CD14-positive monocyte (primary cell): ENCODE measurements at regions not wholly inside any gene's neighbourhood (a gene's known extent, or its start where the extent isn't known, plus 50 kb on each side); places are given as distances from the start of the nearest gene placed in this dataset.

Experiments used
- DNase-seq, 3 donors: peaks; one replicate each; pipeline ENCODE4 v3.0.0-alpha.2; 2011 to 2022
- H2AFZ ChIP-seq: 2 replicates; pipeline ENCODE4 v1.6.0; 2012; ENCODE audit warnings: mild to moderate bottlenecking, low read depth, low read length, inconsistent platforms; ENCODE audit not compliant: insufficient read depth, poor library complexity, severe bottlenecking
- H3K27ac ChIP-seq, 2 donors: 1 replicate in 1 of 2; 2 replicates in 1 of 2; pipeline ENCODE4 v1.5.1; 2012 to 2013; ENCODE audit warnings: low read length in 2 of 2, control low read depth in 1 of 2, inconsistent platforms in 1 of 2, low read depth in 1 of 2, mild to moderate bottlenecking in 1 of 2
- H3K27me3 ChIP-seq, 2 donors: one replicate each; pipeline versions ENCODE4 v1.6.0 to v1.6.1; 2011 to 2013; ENCODE audit warnings: low read length in 2 of 2; ENCODE audit not compliant: control insufficient read depth in 2 of 2, insufficient read depth in 2 of 2
- H3K36me3 ChIP-seq, 2 donors: replicated peaks in 1 of 2; 1 replicate in 1 of 2; 2 replicates in 1 of 2; pipeline versions ENCODE4 v1.5.1 to v1.6.1; 2012 to 2013; ENCODE audit warnings: low read length in 2 of 2, control low read depth in 1 of 2, inconsistent platforms in 1 of 2, mild to moderate bottlenecking in 1 of 2; ENCODE audit not compliant: insufficient read depth in 2 of 2, control insufficient read depth in 1 of 2
- H3K4me1 ChIP-seq, 2 donors: 1 replicate in 1 of 2; 2 replicates in 1 of 2; pipeline versions ENCODE4 v1.5.1 to v1.6.1; 2012 to 2013; ENCODE audit warnings: low read length in 2 of 2, control low read depth in 1 of 2, inconsistent platforms in 1 of 2, mild to moderate bottlenecking in 1 of 2, moderate library complexity in 1 of 2; ENCODE audit not compliant: insufficient read depth in 2 of 2, control insufficient read depth in 1 of 2
- H3K4me2 ChIP-seq: replicated peaks from 2 replicates; pipeline ENCODE3; 2012; ENCODE audit warnings: low read length, moderate library complexity, mild to moderate bottlenecking; ENCODE audit not compliant: poor library complexity, severe bottlenecking; ENCODE audit errors: extremely low read depth
- H3K4me3 ChIP-seq, 3 experiments: fragments of 200-600 bp in 1 of 3; sonication (generic) in 1 of 3; replicated peaks in 1 of 3; 1 replicate in 2 of 3; 2 replicates in 1 of 3; pipeline ENCODE4 v1.5.1; 2011 to 2013; ENCODE audit warnings: low read length in 3 of 3, mild to moderate bottlenecking in 3 of 3, control low read depth in 2 of 3, low read depth in 2 of 3, inconsistent platforms in 1 of 3, moderate library complexity in 1 of 3
- H3K79me2 ChIP-seq: 2 replicates; pipeline ENCODE4 v1.6.0; 2012; ENCODE audit warnings: mild to moderate bottlenecking, control low read depth, inconsistent platforms, low read length, moderate library complexity; ENCODE audit not compliant: insufficient read depth
- H3K9ac ChIP-seq: 2 replicates; pipeline ENCODE4 v1.6.0; 2017; ENCODE audit warnings: low read length, mild to moderate bottlenecking; ENCODE audit not compliant: insufficient read depth, poor library complexity, severe bottlenecking
- H3K9me3 ChIP-seq, 2 donors: replicated peaks in 1 of 2; 1 replicate in 1 of 2; 2 replicates in 1 of 2; pipeline versions ENCODE4 v1.5.1 to v1.6.1; 2012 to 2013; ENCODE audit warnings: low read length in 2 of 2, control low read depth in 1 of 2; ENCODE audit not compliant: control insufficient read depth in 1 of 2, insufficient read depth in 1 of 2
- H4K20me1 ChIP-seq: 2 replicates; pipeline ENCODE4 v1.6.0; 2012; ENCODE audit warnings: mild to moderate bottlenecking, low read length, control low read depth, moderate library complexity; ENCODE audit not compliant: insufficient read depth
- H3K27ac Mint-ChIP-seq, 7 donors: one replicate each; pipeline ENCODE4 v1.8.0; 2020; ENCODE audit warnings: mild to moderate bottlenecking in 7 of 7, mixed read lengths in 7 of 7, moderate library complexity in 6 of 7, inconsistent platforms in 2 of 7
- H3K27me3 Mint-ChIP-seq, 3 donors: one replicate each; pipeline ENCODE4 v1.8.0; 2021 to 2022; ENCODE audit warnings: low read depth in 3 of 3, mild to moderate bottlenecking in 3 of 3, mixed read lengths in 3 of 3, moderate library complexity in 3 of 3, inconsistent platforms in 1 of 3
- H3K36me3 Mint-ChIP-seq, 2 donors: one replicate each; pipeline ENCODE4 v1.8.0; 2020; ENCODE audit warnings: mixed read lengths in 2 of 2, inconsistent platforms in 1 of 2, mild to moderate bottlenecking in 1 of 2
- H3K4me1 Mint-ChIP-seq: one replicate; pipeline ENCODE4 v1.8.0; 2020; ENCODE audit warnings: mild to moderate bottlenecking, mixed read lengths
- H3K4me3 Mint-ChIP-seq, 2 donors: one replicate each; pipeline ENCODE4 v1.8.0; 2020; ENCODE audit warnings: mild to moderate bottlenecking in 2 of 2, mixed read lengths in 2 of 2, moderate library complexity in 1 of 2
- H3K9me3 Mint-ChIP-seq, 7 donors: one replicate each; pipeline ENCODE4 v1.8.0; 2020 to 2022; ENCODE audit warnings: mixed read lengths in 7 of 7, mild to moderate bottlenecking in 6 of 7, moderate library complexity in 6 of 7, inconsistent platforms in 2 of 7
- WGBS: methylation state at CpG from one replicate; pipeline ENCODE4 v1.1.5; 2013; ENCODE audit warnings: missing lambda C conversion rate; ENCODE audit not compliant: insufficient coverage; 5-methylcytosine and 5-hydroxymethylcytosine counted together
- intact Hi-C, 2 donors: fragments of 100-400 bp; cut with micrococcal nuclease; formaldehyde crosslinking; loops; one replicate each; pipeline versions ENCODE4 v1.15.0 to v1.15.1; 2023
- TF ChIP-seq, protein P1 (sequence below): fragments of 200-600 bp; IDR thresholded peaks from one replicate; pipeline ENCODE4 v1.8.0; 2022; ENCODE audit warnings: antibody characterized with exemption, mild to moderate bottlenecking

DNA sequence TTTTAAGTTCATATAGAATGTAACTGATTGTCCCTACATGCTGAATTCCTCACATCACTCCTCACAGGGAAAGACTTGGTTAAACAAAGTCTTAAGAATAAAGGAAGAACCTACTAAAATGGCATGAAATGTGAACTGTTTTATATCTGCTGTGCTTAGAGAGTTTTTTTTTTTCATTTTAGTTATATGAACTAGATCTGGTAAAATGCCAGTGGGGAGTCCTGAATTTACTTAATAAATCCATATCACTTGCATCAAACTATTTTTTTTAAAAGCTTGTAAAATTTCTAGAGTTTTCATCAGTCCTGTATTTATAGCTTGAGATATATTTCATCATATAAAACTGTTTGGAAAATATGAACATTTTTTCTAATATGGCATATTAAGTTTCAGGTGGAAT lies 1528.6 kb downstream of the EFNA5 start:
- H4K20me1 ChIP-seq, result no peaks in the 10 kb centered on the region
- DNase-seq, result no peak
- intact Hi-C loops, result no loop called here
- no peak overlapping the region for H3K4me2 ChIP-seq
- H3K27ac Mint-ChIP-seq, result no peak overlapping the region
- no peaks in the 10 kb centered on the region for H3K79me2 ChIP-seq
- peaks cover 0 to 5% (median 2%) of the 10 kb centered on the region in 7 donors for H3K9me3 Mint-ChIP-seq
- no peak overlapping the region for H2AFZ ChIP-seq
- H3K4me3 ChIP-seq, result no peak overlapping the region
- TF ChIP-seq, protein P1, sequence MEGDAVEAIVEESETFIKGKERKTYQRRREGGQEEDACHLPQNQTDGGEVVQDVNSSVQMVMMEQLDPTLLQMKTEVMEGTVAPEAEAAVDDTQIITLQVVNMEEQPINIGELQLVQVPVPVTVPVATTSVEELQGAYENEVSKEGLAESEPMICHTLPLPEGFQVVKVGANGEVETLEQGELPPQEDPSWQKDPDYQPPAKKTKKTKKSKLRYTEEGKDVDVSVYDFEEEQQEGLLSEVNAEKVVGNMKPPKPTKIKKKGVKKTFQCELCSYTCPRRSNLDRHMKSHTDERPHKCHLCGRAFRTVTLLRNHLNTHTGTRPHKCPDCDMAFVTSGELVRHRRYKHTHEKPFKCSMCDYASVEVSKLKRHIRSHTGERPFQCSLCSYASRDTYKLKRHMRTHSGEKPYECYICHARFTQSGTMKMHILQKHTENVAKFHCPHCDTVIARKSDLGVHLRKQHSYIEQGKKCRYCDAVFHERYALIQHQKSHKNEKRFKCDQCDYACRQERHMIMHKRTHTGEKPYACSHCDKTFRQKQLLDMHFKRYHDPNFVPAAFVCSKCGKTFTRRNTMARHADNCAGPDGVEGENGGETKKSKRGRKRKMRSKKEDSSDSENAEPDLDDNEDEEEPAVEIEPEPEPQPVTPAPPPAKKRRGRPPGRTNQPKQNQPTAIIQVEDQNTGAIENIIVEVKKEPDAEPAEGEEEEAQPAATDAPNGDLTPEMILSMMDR, result no peak
- no peaks in the 10 kb centered on the region for H3K4me1 Mint-ChIP-seq
- H3K27me3 ChIP-seq, result no peaks in the 10 kb centered on the region
- H3K27ac ChIP-seq, result no peak overlapping the region
- H3K9ac ChIP-seq, result no peak overlapping the region
- H3K4me1 ChIP-seq, result no peaks in the 10 kb centered on the region
- no peaks in the 10 kb centered on the region for H3K36me3 ChIP-seq
- no peaks in the 10 kb centered on the region for H3K36me3 Mint-ChIP-seq
- no peak overlapping the region for H3K4me3 Mint-ChIP-seq
- peaks cover 0 to 4% of the 10 kb centered on the region in 2 donors for H3K9me3 ChIP-seq
- no peaks in the 10 kb centered on the region for H3K27me3 Mint-ChIP-seq

DNA sequence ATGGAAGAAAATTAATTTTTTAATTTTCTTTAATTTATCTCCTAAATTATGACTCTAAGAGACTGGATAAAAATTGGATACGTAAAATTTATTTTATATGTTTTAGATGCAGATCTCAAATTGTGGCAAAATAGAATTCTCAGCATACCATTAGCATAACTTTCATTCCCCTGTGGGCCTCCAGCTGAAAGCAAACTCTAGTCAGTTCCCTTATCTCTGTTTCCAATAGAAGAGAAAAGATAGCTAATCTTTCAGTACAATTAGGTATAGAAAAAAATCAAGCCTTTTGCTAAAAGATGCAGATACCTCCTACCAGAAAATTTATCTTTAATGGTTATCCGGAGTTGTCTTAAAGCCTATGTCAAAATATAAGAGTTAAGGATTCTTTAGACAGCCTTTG lies 1530.6 kb downstream of the EFNA5 start:
- Mint-ChIP-seq H3K9me3 (peaks cover 0 to 3% (median 2%) of the 10 kb centered on the region in 7 donors), H3K27me3 (peaks cover 0 to 2% (median 0%) of the 10 kb centered on the region in 3 donors), H3K4me3 (no peak overlapping the region), H3K36me3 (no peaks in the 10 kb centered on the region), H3K27ac (no peak overlapping the region), H3K4me1 (no peaks in the 10 kb centered on the region)
- Histone ChIP-seq H3K9ac (no peak overlapping the region), H3K4me1 (no peaks in the 10 kb centered on the region), H4K20me1 (no peaks in the 10 kb centered on the region), H3K9me3 (no peaks in the 10 kb centered on the region), H3K36me3 (no peaks in the 10 kb centered on the region), H3K79me2 (no peaks in the 10 kb centered on the region), H3K27ac (no peak overlapping the region), H2AFZ (no peak overlapping the region), H3K4me2 (no peak overlapping the region), H3K27me3 (no peaks in the 10 kb centered on the region), H3K4me3 (no peak overlapping the region)
- intact Hi-C loops, result no loop called here
- TF ChIP-seq, protein P1, result no peak
- WGBS, result no CpG with 5 or more reads among the region's 2 CpGs
- no peak for DNase-seq
